ENCODE measurements at regions not wholly inside any gene's neighbourhood (a gene's known extent, or its start where the extent isn't known, plus 50 kb on each side); places are given as distances from the start of the nearest gene placed in this dataset.

GRCh38 chr2:217713395-217714286 lies 289.2 kb downstream of the TNS1 start:
- DNase-seq (peak; percentile 36), ATAC-seq (ENCODE audit: low read depth in 2 of 2) (peak in 1 of 2 donors; percentile 27)
- Mint-ChIP-seq H3K36me3 (no peaks in the 10 kb centered on the region), H3K4me1 (peaks cover 0 to 2% (median 0%) of the 10 kb centered on the region in 3 donors), H3K27me3 (peaks cover 11 to 64% (median 43%) of the 10 kb centered on the region in 3 donors), H3K9me3 (no peaks in the 10 kb centered on the region), H3K4me3 (no peak overlapping the region), H3K27ac (no peak overlapping the region)

GRCh38 chr2:217712431-217712830 lies 290.4 kb downstream of the TNS1 start:
- no peak overlapping the region for H3K4me3 Mint-ChIP-seq
- no peak overlapping the region for H3K27ac Mint-ChIP-seq
- H3K27me3 Mint-ChIP-seq: peaks cover 11 to 51% (median 43%) of the 10 kb centered on the region in 3 donors
- no peak for DNase-seq
- no peaks in the 10 kb centered on the region for H3K9me3 Mint-ChIP-seq
- no peaks in the 10 kb centered on the region for H3K36me3 Mint-ChIP-seq
- peaks cover 0 to 2% (median 0%) of the 10 kb centered on the region in 3 donors for H3K4me1 Mint-ChIP-seq
- no peak for ATAC-seq (ENCODE audit: low read depth in 2 of 2)

GRCh38 chr2:217711188-217711587 lies 291.6 kb downstream of the TNS1 start:
- peaks cover 0 to 2% (median 0%) of the 10 kb centered on the region in 3 donors for H3K4me1 Mint-ChIP-seq
- no peak overlapping the region for H3K27ac Mint-ChIP-seq

GRCh38 chr2:217710211-217710765 lies 292.5 kb downstream of the TNS1 start:
- DNase-seq (no peak), ATAC-seq (ENCODE audit: low read depth in 2 of 2) (no peak)
- Mint-ChIP-seq H3K4me3 (no peak overlapping the region), H3K27ac (peak overlapping the region in 1 of 6 donors; percentile 66), H3K36me3 (no peaks in the 10 kb centered on the region), H3K9me3 (peaks cover 0 to 3% (median 0%) of the 10 kb centered on the region in 7 donors), H3K27me3 (peaks cover 18 to 49% (median 46%) of the 10 kb centered on the region in 3 donors), H3K4me1 (peaks cover 0 to 2% (median 0%) of the 10 kb centered on the region in 3 donors)

More at GRCh38 chr2:217711188-217711587, 291.6 kb downstream of the TNS1 start:
- H3K4me3 Mint-ChIP-seq: no peak overlapping the region
- peaks cover 0 to 1% (median 0%) of the 10 kb centered on the region in 7 donors for H3K9me3 Mint-ChIP-seq
- H3K27me3 Mint-ChIP-seq: peaks cover 11 to 48% (median 45%) of the 10 kb centered on the region in 3 donors
- DNase-seq (no peak), ATAC-seq (ENCODE audit: low read depth in 2 of 2) (no peak)
- no peaks in the 10 kb centered on the region for H3K36me3 Mint-ChIP-seq

- peaks cover 0 to 3% (median 0%) of the 10 kb centered on the region in 7 donors for H3K9me3 Mint-ChIP-seq
- peaks cover 24 to 51% (median 46%) of the 10 kb centered on the region in 3 donors for H3K27me3 Mint-ChIP-seq
- peaks cover 0 to 2% (median 0%) of the 10 kb centered on the region in 3 donors for H3K4me1 Mint-ChIP-seq
- H3K27ac Mint-ChIP-seq: no peak overlapping the region
- no peak overlapping the region for H3K4me3 Mint-ChIP-seq
- ATAC-seq (ENCODE audit: low read depth in 2 of 2): no peak
- H3K36me3 Mint-ChIP-seq: no peaks in the 10 kb centered on the region
- DNase-seq: no peak
Observed at GRCh38 chr2:217709478-217710210, 293.2 kb downstream of the TNS1 start.

GRCh38 chr2:217707131-217707611 lies 295.6 kb downstream of the TNS1 start:
- ATAC-seq (ENCODE audit: low read depth in 2 of 2) (no peak), DNase-seq (no peak)
- Mint-ChIP-seq H3K27me3 (peaks cover 25 to 50% (median 40%) of the 10 kb centered on the region in 3 donors), H3K36me3 (no peaks in the 10 kb centered on the region), H3K9me3 (peaks cover 0 to 3% (median 0%) of the 10 kb centered on the region in 7 donors), H3K4me3 (peak overlapping the region in 1 of 8 donors; percentile 54), H3K27ac (no peak overlapping the region), H3K4me1 (no peaks in the 10 kb centered on the region)

- no peak for ATAC-seq (ENCODE audit: low read depth in 2 of 2)
- H3K36me3 Mint-ChIP-seq: no peaks in the 10 kb centered on the region
- H3K27me3 Mint-ChIP-seq: peaks cover 25 to 51% (median 40%) of the 10 kb centered on the region in 3 donors
- no peak overlapping the region for H3K27ac Mint-ChIP-seq
- no peak for DNase-seq
- H3K4me1 Mint-ChIP-seq: no peaks in the 10 kb centered on the region
- H3K9me3 Mint-ChIP-seq: peaks cover 0 to 3% (median 0%) of the 10 kb centered on the region in 7 donors
- no peak overlapping the region for H3K4me3 Mint-ChIP-seq
Observed at GRCh38 chr2:217706513-217706912, 296.3 kb downstream of the TNS1 start.

GRCh38 chr2:217706095-217706494 lies 296.7 kb downstream of the TNS1 start:
- Mint-ChIP-seq H3K4me3 (peak overlapping the region in 1 of 8 donors; percentile 23), H3K36me3 (no peaks in the 10 kb centered on the region), H3K9me3 (peaks cover 0 to 3% (median 0%) of the 10 kb centered on the region in 7 donors), H3K4me1 (no peaks in the 10 kb centered on the region), H3K27me3 (peaks cover 25 to 50% (median 37%) of the 10 kb centered on the region in 3 donors), H3K27ac (no peak overlapping the region)
- DNase-seq (no peak), ATAC-seq (ENCODE audit: low read depth in 2 of 2) (no peak)

- DNase-seq (no peak), ATAC-seq (ENCODE audit: low read depth in 2 of 2) (no peak)
- H3K36me3 Mint-ChIP-seq: no peaks in the 10 kb centered on the region
- no peaks in the 10 kb centered on the region for H3K4me1 Mint-ChIP-seq
- H3K4me3 Mint-ChIP-seq: no peak overlapping the region
- H3K27me3 Mint-ChIP-seq: peaks cover 20 to 44% (median 37%) of the 10 kb centered on the region in 3 donors
- H3K27ac Mint-ChIP-seq: no peak overlapping the region
- peaks cover 0 to 3% (median 0%) of the 10 kb centered on the region in 7 donors for H3K9me3 Mint-ChIP-seq
Observed at GRCh38 chr2:217705461-217705860, 297.3 kb downstream of the TNS1 start.

- ATAC-seq (ENCODE audit: low read depth in 2 of 2) (no peak), DNase-seq (no peak)
- Mint-ChIP-seq H3K27ac (no peak overlapping the region), H3K36me3 (no peaks in the 10 kb centered on the region), H3K9me3 (peaks cover 0 to 3% (median 0%) of the 10 kb centered on the region in 7 donors), H3K27me3 (peaks cover 13 to 44% (median 43%) of the 10 kb centered on the region in 3 donors), H3K4me3 (no peak overlapping the region), H3K4me1 (no peaks in the 10 kb centered on the region)
Observed at GRCh38 chr2:217703999-217704398, 298.8 kb downstream of the TNS1 start.

- Mint-ChIP-seq H3K9me3 (peaks cover 0 to 3% (median 0%) of the 10 kb centered on the region in 7 donors), H3K27me3 (peaks cover 13 to 44% (median 39%) of the 10 kb centered on the region in 3 donors)
- ATAC-seq (ENCODE audit: low read depth in 2 of 2): no peak
Observed at GRCh38 chr2:217703102-217703501, 299.7 kb downstream of the TNS1 start.

GRCh38 chr2:217701622-217702021 lies 301.2 kb downstream of the TNS1 start:
- DNase-seq (no peak), ATAC-seq (ENCODE audit: low read depth in 2 of 2) (no peak)
- no peak overlapping the region for H3K4me3 Mint-ChIP-seq
- H3K4me1 Mint-ChIP-seq: no peaks in the 10 kb centered on the region
- no peak overlapping the region for H3K27ac Mint-ChIP-seq
- H3K9me3 Mint-ChIP-seq: peaks cover 0 to 3% (median 0%) of the 10 kb centered on the region in 7 donors
- H3K27me3 Mint-ChIP-seq: peaks cover 13 to 37% (median 33%) of the 10 kb centered on the region in 3 donors
- H3K36me3 Mint-ChIP-seq: no peaks in the 10 kb centered on the region

More at GRCh38 chr2:217703102-217703501, 299.7 kb downstream of the TNS1 start:
- Mint-ChIP-seq H3K27ac (no peak overlapping the region), H3K4me1 (no peaks in the 10 kb centered on the region), H3K36me3 (no peaks in the 10 kb centered on the region), H3K4me3 (peak overlapping the region in 1 of 8 donors; percentile 71)
- DNase-seq: no peak

GRCh38 chr2:217698691-217699090 lies 304.1 kb downstream of the TNS1 start:
- no peak overlapping the region for H3K27ac Mint-ChIP-seq
- peaks cover 0 to 22% (median 17%) of the 10 kb centered on the region in 3 donors for H3K27me3 Mint-ChIP-seq
- H3K36me3 Mint-ChIP-seq: no peaks in the 10 kb centered on the region
- no peaks in the 10 kb centered on the region for H3K4me1 Mint-ChIP-seq
- ATAC-seq (ENCODE audit: low read depth in 2 of 2) (no peak), DNase-seq (no peak)
- H3K4me3 Mint-ChIP-seq: no peak overlapping the region
- peaks cover 0 to 2% (median 0%) of the 10 kb centered on the region in 7 donors for H3K9me3 Mint-ChIP-seq
